PC-9 (cell line): ENCODE measurements at regions not wholly inside any gene's neighbourhood (a gene's known extent, or its start where the extent isn't known, plus 50 kb on each side); places are given as distances from the start of the nearest gene placed in this dataset.

Experiments
- EZH2 ChIP-seq: fragments of 200-600 bp; sonication (generic); IDR thresholded peaks from 2 replicates; pipeline ENCODE4 v1.8.0; 2017; ENCODE audit warnings: antibody characterized with exemption, low read depth
- TF ChIP-seq, protein P1 (sequence below): fragments of 200-600 bp; sonication (generic); conservative IDR thresholded peaks from 2 replicates; pipeline ENCODE4 v1.6.1; 2017; ENCODE audit warnings: mixed run types, antibody characterized with exemption, mild to moderate bottlenecking, moderate library complexity

DNA sequence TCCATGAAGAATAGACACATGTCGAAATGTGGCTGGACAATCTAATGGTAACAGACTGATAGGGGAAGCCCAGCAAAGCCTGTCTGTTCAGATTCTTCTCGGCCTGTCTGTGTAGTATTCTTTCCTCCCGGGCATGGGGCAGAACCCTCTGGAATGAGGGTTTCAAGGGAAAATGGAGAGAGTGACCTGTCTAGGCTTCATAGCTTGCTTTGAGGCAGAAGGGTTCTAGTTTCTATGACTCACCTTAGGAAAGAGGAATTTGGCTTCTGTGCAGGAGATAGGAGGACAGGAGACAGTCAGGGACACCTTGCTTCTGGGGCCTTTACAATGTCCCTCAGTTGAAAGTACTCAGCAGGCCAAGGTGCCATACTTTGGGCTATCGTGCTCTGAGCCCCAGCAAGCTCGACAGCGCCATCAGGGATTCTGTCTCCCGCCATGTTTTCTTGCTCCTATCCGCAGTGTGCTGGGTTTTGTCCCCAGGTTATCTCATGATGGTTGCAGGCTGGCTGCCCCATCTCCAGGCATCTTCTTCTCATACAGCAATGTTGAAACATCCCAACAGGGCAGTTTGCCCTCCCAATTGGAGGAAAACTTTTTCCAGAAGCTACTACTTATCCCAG, 74.7 kb upstream of the TLK1 start:
- TF ChIP-seq, protein P1, sequence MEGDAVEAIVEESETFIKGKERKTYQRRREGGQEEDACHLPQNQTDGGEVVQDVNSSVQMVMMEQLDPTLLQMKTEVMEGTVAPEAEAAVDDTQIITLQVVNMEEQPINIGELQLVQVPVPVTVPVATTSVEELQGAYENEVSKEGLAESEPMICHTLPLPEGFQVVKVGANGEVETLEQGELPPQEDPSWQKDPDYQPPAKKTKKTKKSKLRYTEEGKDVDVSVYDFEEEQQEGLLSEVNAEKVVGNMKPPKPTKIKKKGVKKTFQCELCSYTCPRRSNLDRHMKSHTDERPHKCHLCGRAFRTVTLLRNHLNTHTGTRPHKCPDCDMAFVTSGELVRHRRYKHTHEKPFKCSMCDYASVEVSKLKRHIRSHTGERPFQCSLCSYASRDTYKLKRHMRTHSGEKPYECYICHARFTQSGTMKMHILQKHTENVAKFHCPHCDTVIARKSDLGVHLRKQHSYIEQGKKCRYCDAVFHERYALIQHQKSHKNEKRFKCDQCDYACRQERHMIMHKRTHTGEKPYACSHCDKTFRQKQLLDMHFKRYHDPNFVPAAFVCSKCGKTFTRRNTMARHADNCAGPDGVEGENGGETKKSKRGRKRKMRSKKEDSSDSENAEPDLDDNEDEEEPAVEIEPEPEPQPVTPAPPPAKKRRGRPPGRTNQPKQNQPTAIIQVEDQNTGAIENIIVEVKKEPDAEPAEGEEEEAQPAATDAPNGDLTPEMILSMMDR = no peak
- TF ChIP-seq EZH2 = no peak
